Spleen (tissue), 7 donors: ENCODE measurements at regions not wholly inside any gene's neighbourhood (a gene's known extent, or its start where the extent isn't known, plus 50 kb on each side); places are given as distances from the start of the nearest gene placed in this dataset.
"Not testable (repeated sequence)": the region's sequence is repeated elsewhere in the genome, so short reads cannot be mapped to it uniquely, and the experiment has no call there.

Experiments
- CTCF ChIP-seq, 11 experiments: fragments of 200-600 bp in 7 of 11; fragments of 450-650 bp in 4 of 11; sonication (generic) in 4 of 11; IDR thresholded peaks in 8 of 11; conservative IDR thresholded peaks in 3 of 11; 1 replicate in 7 of 11; 2 replicates in 4 of 11; pipeline versions ENCODE4 v1.4.0 to v1.8.0; 2016 to 2021; ENCODE audit warnings: antibody characterized with exemption in 11 of 11, inconsistent platforms in 4 of 11, mild to moderate bottlenecking in 1 of 11
- POLR2A ChIP-seq, 3 donors: fragments of 450-650 bp; IDR thresholded peaks; one replicate each; pipeline ENCODE4 v1.5.1; 2017; ENCODE audit warnings: antibody characterized with exemption in 3 of 3, mild to moderate bottlenecking in 1 of 3
- POLR2AphosphoS5 ChIP-seq, 3 donors: sonication (generic); formaldehyde crosslinking; IDR thresholded peaks; one replicate each; pipeline ENCODE4 v1.5.1; 2017; ENCODE audit warnings: antibody characterized with exemption in 3 of 3
- donor health status: DM: no; HTN: no; CAD: no; lungs with moderate emphysema.
- donor health status: DM: no; HTN: no; CAD: no.
- donor health status: DM: no; HTN: no; CAD: no.

- TF ChIP-seq POLR2A (IDR thresholded peaks at IDR 0.05); POLR2AphosphoS5 (IDR thresholded peaks at IDR 0.05); CTCF (IDR thresholded peaks at IDR 0.05 in 8 of 11, conservative IDR thresholded peaks at IDR 0.05 in 3 of 11): not testable (repeated sequence)
Observed at GRCh38 chr12:3429523-3429922, 61.5 kb upstream of the PRMT8 start.
